H1 (cell line): ENCODE measurements at regions not wholly inside any gene's neighbourhood (a gene's known extent, or its start where the extent isn't known, plus 50 kb on each side); places are given as distances from the start of the nearest gene placed in this dataset.

ENCODE experiments used
- ASH2L ChIP-seq: fragments of 200-600, 300-600 bp; sonication (generic); IDR thresholded peaks from one replicate; pipeline ENCODE4 v1.7.1; 2017; ENCODE audit warnings: low read length

- no peak for TF ChIP-seq ASH2L
These were observed 94.8 kb upstream of the APC start (continued) for GRCh38 chr5:112642885-112643284.
